Activated CD4-positive, alpha-beta T cell treated with anti-CD3 and anti-CD28 coated beads, Interleukin-2, Interleukin-4, amounts not matched to agents 100 ng/mL and 50 ng/mL, durations not matched to agents 16 hours and 8 hours (primary cell): ENCODE measurements at regions not wholly inside any gene's neighbourhood (a gene's known extent, or its start where the extent isn't known, plus 50 kb on each side); places are given as distances from the start of the nearest gene placed in this dataset.

Experiments
- DNase-seq: peaks from one replicate; pipeline ENCODE4 v3.0.0-alpha.2; 2020; ENCODE audit warnings: low spot score

DNA sequence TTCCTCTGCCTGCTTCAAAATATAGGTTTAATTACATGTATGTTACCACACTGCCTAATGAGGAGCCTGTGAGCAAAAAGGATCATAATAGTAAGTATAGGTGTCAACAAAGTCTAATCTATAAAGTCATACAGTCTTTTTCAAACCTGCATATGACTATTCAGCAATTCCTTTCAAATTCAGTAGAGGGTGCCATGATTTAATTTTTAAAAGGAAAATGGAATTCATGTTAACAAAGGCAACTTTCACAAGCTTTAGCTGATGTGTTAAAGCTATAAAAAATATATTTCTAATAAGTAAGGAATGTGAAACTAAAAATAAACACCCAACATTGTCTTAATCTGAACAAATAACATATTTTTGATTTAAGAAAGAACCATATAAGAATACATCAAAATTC lies 52.1 kb downstream of the MPP7 start:
- peak; percentile 20 for DNase-seq

DNA sequence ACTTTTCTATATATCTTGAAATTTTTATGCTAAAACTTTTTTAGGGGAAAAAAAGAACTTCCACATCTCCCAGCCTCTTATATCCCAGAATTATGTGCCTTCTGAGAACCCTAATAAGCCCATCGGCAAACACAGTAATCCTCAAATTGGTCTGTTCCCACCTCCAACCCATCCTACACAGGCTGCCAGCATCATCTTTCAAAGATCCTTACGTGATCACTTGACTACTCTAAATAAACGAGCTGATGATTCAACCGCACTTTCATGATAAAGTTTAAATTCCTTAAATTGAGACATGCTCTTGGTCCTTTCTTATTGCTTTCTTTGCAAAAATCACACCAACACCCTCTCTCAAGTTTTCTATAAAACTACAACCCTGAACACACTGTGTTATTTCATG lies 52.5 kb downstream of the MPP7 start:
- no peak for DNase-seq

DNA sequence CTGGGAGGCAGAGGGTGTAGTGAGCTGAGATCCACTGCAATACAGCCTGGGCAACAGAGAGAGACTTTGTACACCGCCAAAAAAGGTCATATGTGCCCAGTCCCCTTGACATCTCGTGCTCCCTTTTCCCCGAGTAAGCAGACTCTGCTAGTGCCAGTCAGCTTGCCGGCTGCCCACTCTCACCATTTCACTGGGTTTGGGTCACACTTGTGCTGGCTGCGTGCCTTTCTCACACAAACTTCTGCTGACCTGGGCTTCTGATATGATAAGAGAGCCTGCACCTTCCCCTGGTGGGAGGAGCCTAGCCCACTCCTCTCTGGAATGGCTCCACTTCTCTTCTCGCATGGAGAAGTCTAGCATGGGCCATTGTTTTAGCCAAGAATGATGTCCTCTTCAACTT lies 53.4 kb downstream of the MPP7 start:
- no peak for DNase-seq

DNA sequence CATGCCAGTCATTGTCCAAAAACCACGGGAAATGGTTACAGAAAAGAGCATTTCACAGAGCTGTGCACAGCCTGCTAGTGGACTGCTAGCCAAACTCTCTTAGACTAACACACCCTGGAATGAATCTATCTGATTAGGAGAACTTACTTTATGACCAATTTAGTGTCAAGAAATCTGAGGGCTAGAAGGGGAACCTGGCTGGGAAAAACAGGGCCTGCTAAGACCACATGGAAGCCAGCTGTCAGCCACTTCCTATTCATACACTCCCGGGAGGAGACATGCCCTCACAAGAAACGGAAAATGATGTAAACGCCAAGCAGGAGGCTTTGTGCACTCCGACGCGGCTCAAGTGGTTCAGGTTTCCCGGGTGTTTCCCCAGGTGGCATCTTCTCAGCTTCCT lies 54.8 kb downstream of the MPP7 start:
- no peak for DNase-seq

DNA sequence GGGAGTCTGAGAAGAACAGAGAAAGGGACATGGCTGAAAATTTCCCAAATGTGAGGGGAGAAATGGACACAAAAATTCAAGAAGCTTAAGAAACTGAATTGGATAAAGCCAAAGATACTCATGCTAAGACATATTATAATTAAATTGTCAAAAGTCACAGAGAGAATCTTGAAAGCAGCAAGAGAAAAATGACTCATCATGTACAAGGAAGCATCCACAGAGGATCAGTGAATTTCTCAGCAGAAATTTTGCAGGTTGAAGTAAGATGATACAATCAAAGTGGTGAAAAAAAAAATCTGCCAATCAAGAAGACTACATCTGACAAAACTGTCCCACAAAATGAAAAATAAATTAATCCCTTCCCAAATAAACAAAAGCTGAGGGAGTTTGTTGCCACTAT lies 56.8 kb downstream of the MPP7 start:
- DNase-seq, result no peak

DNA sequence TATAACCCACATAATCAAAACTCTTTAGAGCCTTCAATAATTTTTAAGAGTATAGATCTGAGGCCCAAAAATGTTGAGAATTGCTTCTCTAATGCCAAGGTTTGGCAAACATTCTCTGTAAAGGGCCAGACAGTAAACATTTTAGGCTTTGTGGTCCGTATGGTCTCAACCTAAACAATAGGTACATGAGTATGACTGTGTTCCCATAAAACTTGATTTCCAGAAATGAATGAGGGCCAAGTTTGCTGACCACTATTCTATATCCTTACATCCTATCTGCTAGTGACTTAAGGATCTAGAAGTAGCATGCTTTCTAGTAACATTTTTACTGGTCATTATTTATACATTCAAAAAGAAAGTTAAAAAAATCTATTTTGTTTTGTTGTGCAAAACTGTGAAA lies 58.9 kb downstream of the MPP7 start:
- DNase-seq, result no peak

DNA sequence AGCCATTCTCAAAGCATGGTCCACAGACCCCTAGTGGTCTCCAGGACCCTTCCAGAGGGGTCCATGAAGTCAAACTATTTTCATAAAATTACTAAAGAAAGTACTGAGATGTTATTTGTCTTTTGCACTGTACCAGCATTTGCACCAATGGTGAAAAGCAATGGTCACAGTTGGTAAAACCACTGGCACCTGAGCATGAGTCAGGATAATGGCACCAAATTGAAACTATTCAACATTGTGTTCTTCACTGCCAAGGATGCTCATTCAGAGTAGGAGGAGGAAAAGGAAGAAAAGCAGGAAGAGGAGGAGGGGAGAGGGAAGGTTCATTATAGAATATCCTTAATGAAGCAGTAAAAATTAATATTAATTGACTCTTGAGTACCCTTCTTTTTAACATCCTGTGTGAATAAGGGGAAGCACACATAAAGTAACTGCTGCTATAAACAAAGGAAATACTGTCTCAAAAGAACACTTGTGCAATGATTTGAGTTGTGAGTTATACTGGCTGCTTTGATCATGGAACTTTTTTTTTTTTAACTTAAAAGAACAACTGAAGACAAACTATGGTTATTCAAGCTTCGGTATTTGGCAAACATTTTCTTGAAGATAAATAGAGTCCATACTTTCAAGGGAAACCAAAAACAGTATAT lies 60.2 kb downstream of the MPP7 start:
- DNase-seq, result no peak

DNA sequence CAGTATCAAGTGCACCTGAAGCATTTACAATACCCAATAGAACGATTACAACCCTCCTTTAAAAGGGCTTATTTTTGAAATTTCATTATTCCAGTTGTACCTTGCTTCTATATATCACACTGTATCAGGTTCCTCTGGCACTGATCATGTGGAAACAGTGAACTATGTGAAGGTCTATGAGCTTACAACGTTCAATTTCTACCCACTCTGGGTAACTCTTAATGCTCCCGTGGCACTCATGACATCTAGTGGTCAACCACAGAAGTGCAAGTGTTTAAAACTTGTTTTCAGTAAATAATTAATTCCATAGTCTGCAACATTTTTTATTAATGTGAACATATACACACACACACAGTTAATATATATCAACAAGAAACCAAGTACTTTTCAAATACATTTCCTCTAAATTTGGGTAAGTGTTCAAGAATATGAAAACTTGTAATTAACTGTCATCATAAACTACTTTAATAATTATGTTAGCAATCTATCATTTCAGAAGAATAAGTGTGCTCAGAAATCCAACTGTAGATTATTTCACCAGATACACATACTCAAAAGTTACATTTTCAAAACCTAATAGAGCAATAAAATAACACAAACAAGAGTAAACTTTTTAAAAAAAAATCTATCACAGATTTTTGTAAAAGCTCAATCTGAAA lies 61.0 kb downstream of the MPP7 start:
- DNase-seq, result peak; percentile 54

GRCh38 chr10:28240400-28240799 lies 62.5 kb downstream of the MPP7 start:
- no peak for DNase-seq

- no peak for DNase-seq
Observed at GRCh38 chr10:28236591-28236990, 66.3 kb downstream of the MPP7 start.

- no peak for DNase-seq
Observed at GRCh38 chr10:28220811-28221210, 82.1 kb downstream of the MPP7 start.

DNA sequence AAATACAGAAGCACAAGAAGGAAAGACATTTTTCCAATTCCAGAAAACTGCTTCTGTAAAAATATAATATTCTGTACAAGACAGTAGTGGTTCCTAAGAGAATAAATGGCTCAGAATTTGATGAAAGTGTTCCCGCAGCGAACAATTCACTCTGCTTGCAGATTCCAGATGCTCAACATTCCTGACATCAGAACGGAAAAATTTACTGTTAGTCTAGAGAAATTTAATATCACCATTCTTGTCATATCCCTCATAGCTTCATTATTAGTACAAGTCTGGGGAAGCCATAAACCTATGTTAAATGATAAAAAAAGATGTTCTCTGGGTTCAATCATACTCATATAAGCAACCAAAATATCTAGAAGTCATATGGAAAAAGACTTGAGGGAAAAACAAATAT lies 83.6 kb downstream of the MPP7 start:
- DNase-seq, result no peak

- DNase-seq, result peak; percentile 49
Observed at GRCh38 chr10:28217848-28218247, 85.0 kb downstream of the MPP7 start.

DNA sequence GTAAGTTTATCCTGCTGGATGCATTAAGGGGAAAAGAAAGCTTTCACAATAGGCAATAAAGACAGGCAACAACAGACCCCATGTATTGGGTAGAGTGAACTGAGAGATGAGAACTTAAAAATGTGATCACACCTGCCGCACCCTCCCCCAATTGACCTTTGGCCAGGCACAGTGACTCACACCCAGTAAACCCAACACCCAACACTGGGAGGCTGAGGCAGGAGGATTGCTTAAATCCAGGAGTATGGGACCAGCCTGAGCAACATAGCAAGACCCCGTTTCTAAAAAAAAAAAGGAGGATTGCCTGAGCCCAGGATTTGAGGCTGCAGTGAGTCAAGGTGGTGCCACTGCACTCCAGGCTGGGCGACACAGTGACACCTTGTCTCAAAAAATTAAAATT lies 86.9 kb downstream of the MPP7 start:
- DNase-seq, result no peak

GRCh38 chr10:28214219-28214618 lies 88.6 kb downstream of the MPP7 start:
- DNase-seq, result no peak

DNA sequence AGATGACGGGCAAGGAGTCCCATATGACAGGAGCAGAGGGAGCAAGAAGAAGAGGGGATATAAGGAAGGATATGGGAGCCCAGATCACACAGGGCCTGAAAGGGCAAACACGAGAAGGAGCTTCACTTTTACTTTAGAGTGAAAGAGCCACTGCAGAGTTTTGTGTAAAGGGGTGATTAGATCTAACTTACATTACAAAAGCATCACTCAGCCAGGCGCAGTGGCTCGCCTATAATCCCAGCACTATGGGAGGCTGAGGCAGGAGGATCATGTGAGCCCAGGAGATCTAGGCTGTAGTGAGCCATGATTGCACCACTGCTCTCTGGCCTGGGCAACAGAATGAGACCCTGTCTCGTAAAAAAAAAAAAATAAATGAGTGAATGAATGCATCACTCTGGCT lies 91.1 kb downstream of the MPP7 start:
- no peak for DNase-seq

DNA sequence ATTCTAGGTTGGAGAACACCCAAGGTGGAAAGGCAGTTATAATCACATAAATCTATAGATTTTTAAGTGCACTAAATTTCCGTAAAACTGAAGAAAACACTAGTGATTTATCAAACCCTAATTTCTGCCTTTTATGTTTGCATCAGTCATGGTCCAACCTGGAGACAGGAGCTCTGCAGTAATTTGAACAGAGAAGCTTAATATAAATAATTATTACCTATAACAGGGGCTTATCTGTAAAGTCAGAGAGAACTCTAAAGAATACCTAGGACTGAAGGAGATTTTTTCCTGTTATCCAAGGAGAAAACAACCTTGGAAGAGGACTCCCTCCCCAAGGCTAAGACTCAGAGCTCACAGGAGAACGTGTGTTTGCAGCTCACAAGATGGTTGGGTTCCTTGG lies 95.1 kb downstream of the MPP7 start:
- DNase-seq, result no peak

GRCh38 chr10:28202941-28203352 lies 99.9 kb downstream of the MPP7 start:
- DNase-seq, result no peak

DNA sequence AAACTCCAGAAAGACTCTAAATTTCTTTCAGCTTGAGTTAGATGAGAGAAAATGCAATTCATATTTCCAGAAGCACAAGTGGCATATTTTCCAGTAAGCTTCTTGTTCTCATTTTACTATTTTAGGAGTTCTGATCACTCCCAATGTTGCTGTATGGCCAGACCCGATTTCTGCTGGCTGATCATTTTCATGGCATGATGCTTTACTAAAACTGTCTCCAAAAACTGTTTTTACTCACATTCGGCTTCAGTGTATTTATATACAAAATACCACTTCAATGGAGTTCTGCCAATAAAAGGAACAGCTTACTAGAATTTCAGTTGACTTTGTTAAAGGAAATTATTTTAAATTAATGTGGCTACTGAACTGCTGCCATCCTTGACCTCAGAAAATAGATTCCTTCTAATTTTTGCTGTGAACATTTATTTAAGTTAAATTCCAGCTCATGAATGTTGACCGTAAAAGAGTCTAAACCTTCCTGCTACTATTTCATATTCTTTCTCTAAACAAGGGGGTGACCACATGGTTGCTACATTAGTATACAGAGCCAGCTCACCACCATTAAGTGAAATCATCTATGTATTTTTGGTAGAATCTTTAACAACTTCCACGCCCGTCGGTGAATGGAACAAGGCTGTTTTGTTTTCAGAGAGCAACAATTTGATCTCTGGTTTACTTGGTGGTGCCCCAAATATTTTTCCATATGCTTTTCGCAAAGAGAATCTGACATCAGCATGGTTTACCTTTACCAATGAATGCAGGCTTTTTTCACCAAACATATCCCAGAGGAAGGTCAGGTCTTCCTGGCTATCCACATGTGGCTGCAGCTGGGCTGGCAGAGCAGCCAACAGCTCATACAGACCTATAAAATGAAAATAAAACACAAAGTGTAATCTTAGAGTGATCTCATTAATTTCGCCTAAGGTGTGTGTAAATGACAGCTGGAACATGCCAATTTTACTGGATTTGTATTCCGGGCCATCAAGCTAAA lies 101.2 kb downstream of the MPP7 start:
- DNase-seq, result no peak

GRCh38 chr10:28200775-28201174 lies 102.1 kb downstream of the MPP7 start:
- no peak for DNase-seq

GRCh38 chr10:28199941-28200340 lies 102.9 kb downstream of the MPP7 start:
- no peak for DNase-seq

DNA sequence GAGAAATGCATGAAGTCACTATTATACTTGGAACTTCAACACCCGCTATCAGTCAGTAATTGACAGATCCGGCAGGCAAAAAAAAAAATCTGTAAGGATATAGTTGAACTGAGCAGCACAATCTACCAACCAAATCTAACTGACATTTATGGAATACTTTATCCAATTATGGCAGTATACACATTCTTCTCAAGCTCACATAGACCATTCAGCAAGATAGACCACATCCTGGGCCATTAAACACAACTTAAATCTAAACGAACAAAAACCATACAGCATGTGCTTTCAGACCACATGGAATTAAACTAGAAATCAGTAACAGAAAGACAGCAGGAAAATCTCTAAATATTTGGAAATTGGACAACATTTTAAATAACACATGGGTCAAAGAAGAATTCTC lies 112.7 kb downstream of the MPP7 start:
- no peak for DNase-seq

- DNase-seq, result no peak
Observed at GRCh38 chr10:28188526-28188925, 114.3 kb downstream of the MPP7 start.
